ENCODE measurements at regions not wholly inside any gene's neighbourhood (a gene's known extent, or its start where the extent isn't known, plus 50 kb on each side); places are given as distances from the start of the nearest gene placed in this dataset.
"Not testable (repeated sequence)": the region's sequence is repeated elsewhere in the genome, so short reads cannot be mapped to it uniquely, and the experiment has no call there.

- DNase-seq (ENCODE audit: low read depth in 3 of 3) = no peak
Observed at GRCh38 chr20:39986173-39986904, 702.7 kb downstream of the MAFB start.

GRCh38 chr20:39985271-39985827 is 703.7 kb downstream of the MAFB start:
- no peak for DNase-seq (ENCODE audit: low read depth in 3 of 3)

- no peak for DNase-seq (ENCODE audit: low read depth in 3 of 3)
Observed at GRCh38 chr20:39983655-39984054, 705.4 kb downstream of the MAFB start.

GRCh38 chr20:39983183-39983582 is 705.9 kb downstream of the MAFB start:
- DNase-seq (ENCODE audit: low read depth in 3 of 3) = no peak

GRCh38 chr20:39974966-39975501 is 714.0 kb downstream of the MAFB start:
- no peak for DNase-seq (ENCODE audit: low read depth in 3 of 3)

- no peak for DNase-seq (ENCODE audit: low read depth in 3 of 3)
Observed at GRCh38 chr20:39968495-39968894, 720.5 kb downstream of the MAFB start.

- DNase-seq (ENCODE audit: low read depth in 3 of 3) = no peak
Observed at GRCh38 chr20:39967806-39968205, 721.2 kb downstream of the MAFB start.

- no peak for DNase-seq (ENCODE audit: low read depth in 3 of 3)
Observed at GRCh38 chr20:39961637-39962244, 727.3 kb downstream of the MAFB start.

GRCh38 chr20:39960522-39961428 is 728.3 kb downstream of the MAFB start:
- no peak for DNase-seq (ENCODE audit: low read depth in 3 of 3)

- DNase-seq (ENCODE audit: low read depth in 3 of 3) = not testable (repeated sequence)
Observed at GRCh38 chr20:39957911-39958310, 731.1 kb downstream of the MAFB start.

- no peak for DNase-seq (ENCODE audit: low read depth in 3 of 3)
Observed at GRCh38 chr20:39954621-39955020, 734.4 kb downstream of the MAFB start.

GRCh38 chr20:39946931-39947330 is 742.1 kb downstream of the MAFB start:
- no peak for DNase-seq (ENCODE audit: low read depth in 3 of 3)

- DNase-seq (ENCODE audit: low read depth in 3 of 3) = no peak
Observed at GRCh38 chr20:39946053-39946810, 742.8 kb downstream of the MAFB start.

- no peak for DNase-seq (ENCODE audit: low read depth in 3 of 3)
Observed at GRCh38 chr20:39944861-39945260, 744.2 kb downstream of the MAFB start.

GRCh38 chr20:39943336-39943735 is 745.7 kb downstream of the MAFB start:
- DNase-seq (ENCODE audit: low read depth in 3 of 3) = no peak

- DNase-seq (ENCODE audit: low read depth in 3 of 3) = no peak
Observed at GRCh38 chr20:39941245-39941644, 747.8 kb downstream of the MAFB start.

GRCh38 chr20:39939241-39939865 is 749.7 kb downstream of the MAFB start:
- DNase-seq (ENCODE audit: low read depth in 3 of 3) = no peak

- DNase-seq (ENCODE audit: low read depth in 3 of 3) = no peak
Observed at GRCh38 chr20:39936401-39936800, 752.6 kb downstream of the MAFB start.

GRCh38 chr20:39935901-39936300 is 753.1 kb downstream of the MAFB start:
- DNase-seq (ENCODE audit: low read depth in 3 of 3) = no peak

GRCh38 chr20:39916236-39916765 is 772.7 kb downstream of the MAFB start:
- no peak for DNase-seq (ENCODE audit: low read depth in 3 of 3)

Measured in stimulated activated CD4-positive, alpha-beta T cell treated with anti-CD3 and anti-CD28 coated beads, TNF-alpha, amount 100 ng/mL, for 24 hours (primary cell).